Liver (tissue), 8 donors: ENCODE measurements at regions not wholly inside any gene's neighbourhood (a gene's known extent, or its start where the extent isn't known, plus 50 kb on each side); places are given as distances from the start of the nearest gene placed in this dataset.

Experiments
- DNase-seq: peaks from one replicate; pipeline ENCODE4 v3.0.0-alpha.2; 2017; ENCODE audit warnings: low spot score
- H3K27ac ChIP-seq, 2 donors: one replicate each; pipeline ENCODE4 v1.7.0; 2013; ENCODE audit warnings: inconsistent platforms in 2 of 2, low read length in 2 of 2, control low read depth in 1 of 2, low read depth in 1 of 2, mild to moderate bottlenecking in 1 of 2
- H3K27me3 ChIP-seq, 4 donors: one replicate each; pipeline versions ENCODE4 v1.6.1 to v1.7.0; 2013; ENCODE audit warnings: low read length in 3 of 4, inconsistent platforms in 1 of 4, mild to moderate bottlenecking in 1 of 4, moderate library complexity in 1 of 4; ENCODE audit not compliant: control insufficient read depth in 4 of 4, insufficient read depth in 4 of 4
- H3K36me3 ChIP-seq, 4 donors: one replicate each; pipeline versions ENCODE4 v1.6.1 to v1.7.0; 2013; ENCODE audit warnings: low read length in 3 of 4, mild to moderate bottlenecking in 3 of 4, low read depth in 1 of 4, moderate library complexity in 1 of 4; ENCODE audit not compliant: control insufficient read depth in 4 of 4, insufficient read depth in 3 of 4
- H3K4me1 ChIP-seq, 4 donors: one replicate each; pipeline versions ENCODE4 v1.6.1 to v1.7.0; 2013; ENCODE audit warnings: low read length in 3 of 4, mild to moderate bottlenecking in 3 of 4, moderate library complexity in 1 of 4; ENCODE audit not compliant: control insufficient read depth in 4 of 4, insufficient read depth in 4 of 4
- H3K4me3 ChIP-seq, 3 donors: one replicate each; pipeline versions ENCODE4 v1.6.1 to v1.7.0; 2013; ENCODE audit warnings: low read length in 3 of 3, control low read depth in 1 of 3, low read depth in 1 of 3, mild to moderate bottlenecking in 1 of 3
- H3K9ac ChIP-seq, 2 donors: one replicate each; pipeline ENCODE4 v1.7.0; 2013; ENCODE audit warnings: low read length in 2 of 2, mild to moderate bottlenecking in 2 of 2, moderate library complexity in 2 of 2, control low read depth in 1 of 2, low read depth in 1 of 2
- H3K9me3 ChIP-seq, 4 donors: one replicate each; pipeline versions ENCODE4 v1.6.1 to v1.7.0; 2013; ENCODE audit warnings: low read length in 3 of 4; ENCODE audit not compliant: control insufficient read depth in 4 of 4
- ATF3 ChIP-seq: IDR thresholded peaks from 2 replicates; pipeline ENCODE4 v1.6.1; 2016; ENCODE audit warnings: antibody characterized with exemption
- CTCF ChIP-seq: fragments of 150-350 bp; IDR thresholded peaks from 2 replicates; pipeline ENCODE4 v1.5.1; 2017; ENCODE audit warnings: improper control_type of control experiment, low read depth, low read length; ENCODE audit not compliant: missing input control
- EGR1 ChIP-seq, 2 donors: IDR thresholded peaks; 2 replicates each; pipeline ENCODE4 v1.6.1; 2016 to 2018; ENCODE audit warnings: antibody characterized with exemption in 2 of 2, low read depth in 2 of 2
- FOXA1 ChIP-seq: IDR thresholded peaks from 2 replicates; pipeline ENCODE4 v1.6.1; 2016; ENCODE audit warnings: antibody characterized with exemption
- FOXA2 ChIP-seq: IDR thresholded peaks from 2 replicates; pipeline ENCODE4 v1.6.1; 2016; ENCODE audit warnings: antibody characterized with exemption
- GABPA ChIP-seq, 2 donors: IDR thresholded peaks in 1 of 2; conservative IDR thresholded peaks in 1 of 2; 2 replicates each; pipeline ENCODE4 v1.6.1; 2016; ENCODE audit warnings: antibody characterized with exemption in 2 of 2, mild to moderate bottlenecking in 1 of 2, moderate library complexity in 1 of 2
- HNF4A ChIP-seq, 2 donors: conservative IDR thresholded peaks; 2 replicates each; pipeline ENCODE4 v1.6.1; 2016; ENCODE audit warnings: antibody characterized with exemption in 2 of 2, mild to moderate bottlenecking in 2 of 2
- HNF4G ChIP-seq: IDR thresholded peaks from 2 replicates; pipeline ENCODE4 v1.6.1; 2016; ENCODE audit warnings: antibody characterized with exemption
- JUND ChIP-seq, 2 donors: IDR thresholded peaks; 2 replicates each; pipeline ENCODE4 v1.6.1; 2016; ENCODE audit warnings: antibody characterized with exemption in 2 of 2
- MAX ChIP-seq: IDR thresholded peaks from 2 replicates; pipeline ENCODE4 v1.6.1; 2016; ENCODE audit warnings: antibody characterized with exemption
- NR2F2 ChIP-seq: IDR thresholded peaks from 2 replicates; pipeline ENCODE4 v1.6.1; 2016; ENCODE audit warnings: antibody characterized with exemption
- RAD21 ChIP-seq, 2 donors: IDR thresholded peaks; 2 replicates each; pipeline ENCODE4 v1.6.1; 2016; ENCODE audit warnings: antibody characterized with exemption in 2 of 2, mild to moderate bottlenecking in 2 of 2
- REST ChIP-seq: IDR thresholded peaks from 2 replicates; pipeline ENCODE4 v1.6.1; 2016; ENCODE audit warnings: antibody characterized with exemption, mild to moderate bottlenecking
- RXRA ChIP-seq, 2 donors: IDR thresholded peaks; 2 replicates each; pipeline ENCODE4 v1.6.1; 2017 to 2018; ENCODE audit warnings: antibody characterized with exemption in 2 of 2, mild to moderate bottlenecking in 1 of 2
- SP1 ChIP-seq: IDR thresholded peaks from 2 replicates; pipeline ENCODE4 v1.6.1; 2018; ENCODE audit warnings: antibody characterized with exemption, mild to moderate bottlenecking
- TAF1 ChIP-seq: conservative IDR thresholded peaks from 2 replicates; pipeline ENCODE4 v1.6.1; 2016; ENCODE audit warnings: antibody characterized with exemption, mild to moderate bottlenecking
- YY1 ChIP-seq: IDR thresholded peaks from 2 replicates; pipeline ENCODE4 v1.6.1; 2016; ENCODE audit warnings: antibody characterized with exemption, mild to moderate bottlenecking
- WGBS: extraction: QIAGEN DNeasy Blood & Tissue Kit; methylation state at CpG from one replicate; pipeline ENCODE4 v1.1.7; 2013; 5-methylcytosine and 5-hydroxymethylcytosine counted together
- TF ChIP-seq, protein P1 (sequence below): IDR thresholded peaks from 2 replicates; pipeline ENCODE4 v1.6.1; 2016; ENCODE audit warnings: antibody characterized with exemption
- donor health status: healthy.
- donor health status: healthy.
- donor health status: healthy.
- donor health status: healthy.
- donor health status: healthy.

DNA sequence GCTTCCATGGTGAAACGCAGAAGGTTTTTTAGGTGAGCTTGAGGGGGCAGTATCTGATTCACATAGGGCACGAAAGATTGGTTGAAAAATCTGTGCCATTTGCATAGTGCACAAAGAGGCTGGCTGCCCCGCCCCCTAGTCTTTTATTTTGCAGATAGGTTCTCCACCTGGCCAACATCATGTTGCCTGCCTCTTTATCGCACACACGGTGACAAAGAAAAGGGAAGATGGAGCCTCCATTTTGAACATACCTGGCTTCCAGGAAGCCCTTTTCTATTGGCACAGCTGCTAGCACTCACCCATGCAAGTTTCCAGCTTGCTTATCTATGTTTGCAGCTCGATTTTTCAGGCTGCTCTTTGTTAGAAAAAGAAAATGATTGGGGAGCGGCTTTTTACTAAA, 316.2 kb upstream of the KLHL1 start:
- Histone ChIP-seq H3K27me3 (no peaks in the 10 kb centered on the region), H3K4me1 (no peaks in the 10 kb centered on the region), H3K4me3 (no peak overlapping the region), H3K27ac (no peak overlapping the region), H3K9ac (no peak overlapping the region), H3K36me3 (no peaks in the 10 kb centered on the region), H3K9me3 (no peaks in the 10 kb centered on the region)
- 69% methylated on average over 7 of the region's 7 CpGs for WGBS
- DNase-seq = no peak
- TF ChIP-seq YY1 = no peak
- no peak for TF ChIP-seq CTCF
- no peak for TF ChIP-seq SP1
- TF ChIP-seq MAX = no peak
- TF ChIP-seq, protein P1, sequence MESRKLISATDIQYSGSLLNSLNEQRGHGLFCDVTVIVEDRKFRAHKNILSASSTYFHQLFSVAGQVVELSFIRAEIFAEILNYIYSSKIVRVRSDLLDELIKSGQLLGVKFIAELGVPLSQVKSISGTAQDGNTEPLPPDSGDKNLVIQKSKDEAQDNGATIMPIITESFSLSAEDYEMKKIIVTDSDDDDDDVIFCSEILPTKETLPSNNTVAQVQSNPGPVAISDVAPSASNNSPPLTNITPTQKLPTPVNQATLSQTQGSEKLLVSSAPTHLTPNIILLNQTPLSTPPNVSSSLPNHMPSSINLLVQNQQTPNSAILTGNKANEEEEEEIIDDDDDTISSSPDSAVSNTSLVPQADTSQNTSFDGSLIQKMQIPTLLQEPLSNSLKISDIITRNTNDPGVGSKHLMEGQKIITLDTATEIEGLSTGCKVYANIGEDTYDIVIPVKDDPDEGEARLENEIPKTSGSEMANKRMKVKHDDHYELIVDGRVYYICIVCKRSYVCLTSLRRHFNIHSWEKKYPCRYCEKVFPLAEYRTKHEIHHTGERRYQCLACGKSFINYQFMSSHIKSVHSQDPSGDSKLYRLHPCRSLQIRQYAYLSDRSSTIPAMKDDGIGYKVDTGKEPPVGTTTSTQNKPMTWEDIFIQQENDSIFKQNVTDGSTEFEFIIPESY = no peak
- TF ChIP-seq EGR1 (IDR thresholded peaks at IDR 0.05; ENCODE audit: low read depth in 2 of 2) = no peak
- no peak for TF ChIP-seq FOXA1
- no peak for TF ChIP-seq RAD21 (IDR thresholded peaks at IDR 0.05)
- no peak for TF ChIP-seq HNF4G
- TF ChIP-seq RXRA (IDR thresholded peaks at IDR 0.05) = no peak
- TF ChIP-seq TAF1 = no peak
- no peak for TF ChIP-seq NR2F2
- TF ChIP-seq REST = no peak
- no peak for TF ChIP-seq ATF3
- no peak for TF ChIP-seq GABPA (IDR thresholded peaks at IDR 0.05 in 1 of 2, conservative IDR thresholded peaks at IDR 0.05 in 1 of 2)

GRCh38 chr13:70415136-70415535, 306.9 kb upstream of the KLHL1 start:
- Histone ChIP-seq H3K4me3 (no peak overlapping the region), H3K9ac (no peak overlapping the region), H3K4me1 (no peaks in the 10 kb centered on the region), H3K36me3 (no peaks in the 10 kb centered on the region), H3K27me3 (no peaks in the 10 kb centered on the region), H3K9me3 (no peaks in the 10 kb centered on the region), H3K27ac (no peak overlapping the region)
- DNase-seq = no peak
- TF ChIP-seq TAF1 = no peak
- no peak for TF ChIP-seq CTCF
- TF ChIP-seq YY1 = no peak
- no peak for TF ChIP-seq GABPA (IDR thresholded peaks at IDR 0.05 in 1 of 2, conservative IDR thresholded peaks at IDR 0.05 in 1 of 2)
- TF ChIP-seq JUND (IDR thresholded peaks at IDR 0.05) = no peak
- no peak for TF ChIP-seq RAD21 (IDR thresholded peaks at IDR 0.05)
- no peak for TF ChIP-seq HNF4G
- no peak for TF ChIP-seq FOXA1
- TF ChIP-seq MAX = no peak
- TF ChIP-seq SP1 = no peak
- TF ChIP-seq, protein P1 = no peak
- no peak for TF ChIP-seq EGR1 (IDR thresholded peaks at IDR 0.05; ENCODE audit: low read depth in 2 of 2)
- no peak for TF ChIP-seq NR2F2
- no peak for TF ChIP-seq HNF4A (conservative IDR thresholded peaks at IDR 0.05)
- TF ChIP-seq ATF3 = no peak
- no peak for TF ChIP-seq RXRA (IDR thresholded peaks at IDR 0.05)
- TF ChIP-seq FOXA2 = no peak
